ENCODE measurements at regions not wholly inside any gene's neighbourhood (a gene's known extent, or its start where the extent isn't known, plus 50 kb on each side); places are given as distances from the start of the nearest gene placed in this dataset.
"Not testable (repeated sequence)": the region's sequence is repeated elsewhere in the genome, so short reads cannot be mapped to it uniquely, and the experiment has no call there.

DNA sequence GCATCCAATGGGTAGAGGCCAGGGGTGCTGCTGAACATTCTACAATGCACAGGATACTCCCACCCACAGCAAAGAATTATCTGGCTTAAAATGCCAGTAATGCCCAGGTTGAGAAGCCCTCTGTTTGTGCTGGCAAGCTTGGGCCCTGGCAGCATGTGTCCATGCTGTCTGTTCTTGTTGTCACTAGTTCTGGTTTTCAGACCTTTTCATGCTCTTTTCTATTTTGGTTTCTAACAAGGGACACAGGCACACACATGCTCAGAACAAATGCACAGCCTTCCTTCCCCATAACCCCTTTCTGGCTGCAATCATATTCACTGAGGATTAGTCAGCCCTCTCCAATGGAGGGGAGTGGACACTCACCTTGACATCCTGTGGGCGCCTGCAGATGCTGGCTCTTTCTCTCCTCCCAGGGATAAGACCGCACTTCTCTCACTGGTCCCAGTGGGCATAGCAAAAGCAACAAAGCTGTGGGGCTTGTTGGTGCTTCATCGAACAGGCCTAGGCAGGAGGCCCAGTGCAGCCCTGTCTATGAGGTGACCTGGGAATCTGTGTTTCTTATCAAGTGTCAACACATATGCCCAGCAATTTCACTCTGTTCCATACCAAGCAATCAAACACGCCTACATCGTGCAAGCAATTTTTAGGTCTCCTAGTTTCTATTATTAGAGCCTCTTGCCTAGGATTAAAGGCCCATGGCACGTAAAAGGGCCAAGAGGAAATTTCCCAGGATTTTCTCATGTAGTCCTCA is 271.1 kb upstream of the CCL2 start:
- DNase-seq (ENCODE audit: low read depth in 4 of 4, low spot score in 3 of 4), result no peak

GRCh38 chr17:33986088-33986487 is 269.0 kb upstream of the CCL2 start:
- no peak for DNase-seq (ENCODE audit: low read depth in 4 of 4, low spot score in 3 of 4)

GRCh38 chr17:33986566-33986965 is 268.5 kb upstream of the CCL2 start:
- no peak for DNase-seq (ENCODE audit: low read depth in 4 of 4, low spot score in 3 of 4)

- no peak for DNase-seq (ENCODE audit: low read depth in 4 of 4, low spot score in 3 of 4)
These were observed 267.9 kb upstream of the CCL2 start for GRCh38 chr17:33987162-33987561.

- no peak for DNase-seq (ENCODE audit: low read depth in 4 of 4, low spot score in 3 of 4)
These were observed 265.5 kb upstream of the CCL2 start for GRCh38 chr17:33989361-33990148.

DNA sequence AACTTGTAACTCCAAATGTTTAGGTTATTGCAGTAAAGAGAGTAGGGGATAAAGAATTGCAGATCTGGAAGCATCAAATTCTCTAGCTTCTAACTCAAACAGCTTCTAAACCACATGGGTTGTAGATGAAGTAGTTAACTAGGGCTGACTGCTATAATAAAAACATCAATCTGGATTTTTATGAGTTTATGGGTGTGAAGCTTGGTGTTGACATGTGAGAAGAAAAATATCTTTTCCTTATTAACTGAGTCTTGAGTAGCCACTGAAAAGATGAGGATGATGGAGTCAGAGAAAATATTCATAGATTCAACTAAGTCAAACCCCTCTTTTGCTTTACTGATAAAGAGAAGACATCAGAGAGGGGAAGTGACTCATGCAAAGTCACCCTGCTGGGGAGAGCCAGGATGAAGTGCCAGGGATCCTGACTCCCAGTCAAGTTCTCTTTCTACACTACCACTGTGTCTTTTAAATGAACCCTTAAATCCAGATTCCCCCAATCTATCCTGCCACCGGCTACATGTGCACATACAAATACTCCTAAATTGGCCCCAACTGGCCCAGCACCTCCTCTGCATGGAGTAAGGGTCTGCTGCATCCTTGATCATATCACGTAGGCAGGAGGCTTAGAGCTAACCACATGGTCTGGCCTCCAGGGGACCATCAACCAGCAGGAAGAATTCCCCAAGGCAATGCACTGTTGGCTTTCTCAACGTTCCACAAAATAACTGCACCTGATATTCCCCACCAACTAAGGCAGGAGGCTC is 264.0 kb upstream of the CCL2 start:
- DNase-seq (ENCODE audit: low read depth in 4 of 4, low spot score in 3 of 4), result no peak

GRCh38 chr17:33992113-33992512 is 263.0 kb upstream of the CCL2 start:
- DNase-seq (ENCODE audit: low read depth in 4 of 4, low spot score in 3 of 4), result no peak

GRCh38 chr17:34000639-34001038 is 254.4 kb upstream of the CCL2 start:
- no peak for DNase-seq (ENCODE audit: low read depth in 4 of 4, low spot score in 3 of 4)

- DNase-seq (ENCODE audit: low read depth in 4 of 4, low spot score in 3 of 4), result no peak
These were observed 253.8 kb upstream of the CCL2 start for GRCh38 chr17:34001246-34001645.

- no peak for DNase-seq (ENCODE audit: low read depth in 4 of 4, low spot score in 3 of 4)
These were observed 249.0 kb upstream of the CCL2 start for GRCh38 chr17:34006126-34006525.

- DNase-seq (ENCODE audit: low read depth in 4 of 4, low spot score in 3 of 4), result no peak
These were observed 247.0 kb upstream of the CCL2 start for GRCh38 chr17:34008125-34008524.

- no peak for DNase-seq (ENCODE audit: low read depth in 4 of 4, low spot score in 3 of 4)
These were observed 245.2 kb upstream of the CCL2 start for GRCh38 chr17:34009912-34010311.

GRCh38 chr17:34010534-34010933 is 244.6 kb upstream of the CCL2 start:
- no peak for DNase-seq (ENCODE audit: low read depth in 4 of 4, low spot score in 3 of 4)

GRCh38 chr17:34011599-34011998 is 243.5 kb upstream of the CCL2 start:
- DNase-seq (ENCODE audit: low read depth in 4 of 4, low spot score in 3 of 4), result no peak

DNA sequence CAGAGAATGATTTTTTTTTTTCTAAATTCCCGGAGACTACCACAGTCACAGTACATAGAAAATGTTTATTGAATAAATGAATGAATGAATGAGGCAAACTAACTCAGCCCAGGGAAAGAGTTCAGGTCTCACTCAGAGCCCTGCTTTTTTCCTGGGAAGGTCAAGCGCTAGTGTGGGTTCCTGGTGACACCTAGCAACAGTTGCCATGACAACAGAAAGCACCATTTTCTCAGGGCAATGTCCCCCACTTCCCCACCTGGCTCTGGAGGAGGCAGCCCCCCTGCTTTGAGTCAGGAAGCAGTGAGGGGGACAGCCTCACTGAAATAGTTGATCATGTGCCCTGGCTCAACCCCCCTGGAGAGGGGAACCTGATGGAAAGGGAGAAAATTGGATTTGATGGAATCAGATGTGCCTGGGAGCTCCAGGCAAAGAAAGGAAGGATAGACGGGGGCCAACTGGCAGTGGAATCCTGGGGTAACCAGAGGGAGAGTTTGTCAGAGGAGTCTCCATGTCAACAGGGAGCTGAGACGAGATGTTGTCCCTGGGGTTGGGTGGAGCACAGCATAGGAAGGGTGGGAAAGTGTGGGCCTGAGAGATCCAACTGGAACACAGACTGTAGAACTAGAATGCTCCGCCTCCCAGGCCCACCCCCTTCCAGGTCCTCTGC is 242.2 kb upstream of the CCL2 start:
- DNase-seq (ENCODE audit: low read depth in 4 of 4, low spot score in 3 of 4), result no peak

GRCh38 chr17:34015253-34015652 is 239.8 kb upstream of the CCL2 start:
- DNase-seq (ENCODE audit: low read depth in 4 of 4, low spot score in 3 of 4), result no peak

DNA sequence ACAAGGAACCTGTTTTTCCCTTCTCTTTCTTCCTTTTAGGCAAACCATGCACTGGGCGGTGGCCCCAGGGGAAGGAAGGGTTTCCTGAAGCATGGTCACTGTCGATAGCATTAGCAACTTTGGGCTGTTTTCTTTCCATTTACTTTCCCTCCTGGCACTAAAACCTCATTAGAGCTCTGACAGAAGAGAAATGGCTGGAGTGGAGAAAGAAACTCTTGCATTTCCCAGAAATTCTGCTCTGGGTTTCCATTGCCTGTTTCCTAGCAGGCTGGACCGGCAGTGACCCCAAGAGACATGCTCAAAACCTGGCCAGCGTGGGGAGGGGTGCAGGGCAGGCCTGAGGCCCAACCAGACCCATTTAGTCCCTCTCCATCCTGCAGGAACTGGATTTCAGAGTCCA is 230.7 kb upstream of the CCL2 start:
- DNase-seq (ENCODE audit: low read depth in 4 of 4, low spot score in 3 of 4), result no peak

GRCh38 chr17:34024806-34025551 is 230.1 kb upstream of the CCL2 start:
- no peak for DNase-seq (ENCODE audit: low read depth in 4 of 4, low spot score in 3 of 4)

DNA sequence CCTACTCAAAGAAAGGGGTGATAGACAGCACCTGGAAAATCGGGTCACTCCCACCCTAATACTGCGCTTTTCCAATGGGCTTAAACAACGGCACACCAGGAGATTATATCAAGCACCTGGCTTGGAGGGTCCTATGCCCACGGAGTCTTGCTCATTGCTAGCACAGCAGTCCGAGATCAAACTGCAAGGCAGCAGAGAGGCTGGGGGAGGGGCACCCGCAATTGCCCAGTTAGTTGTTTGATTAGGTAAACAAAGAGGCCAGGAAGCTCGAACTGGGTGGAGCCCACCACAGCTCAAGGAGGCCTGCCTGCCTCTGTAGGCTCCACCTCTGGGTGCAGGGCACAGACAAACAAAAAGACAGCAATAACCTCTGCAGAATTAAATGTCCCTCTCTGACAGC is 224.5 kb upstream of the CCL2 start:
- not testable (repeated sequence) for DNase-seq (ENCODE audit: low read depth in 4 of 4, low spot score in 3 of 4)

- not testable (repeated sequence) for DNase-seq (ENCODE audit: low read depth in 4 of 4, low spot score in 3 of 4)
These were observed 222.8 kb upstream of the CCL2 start for GRCh38 chr17:34032305-34032704.
